ENCODE measurements at regions not wholly inside any gene's neighbourhood (a gene's known extent, or its start where the extent isn't known, plus 50 kb on each side); places are given as distances from the start of the nearest gene placed in this dataset.

DNA sequence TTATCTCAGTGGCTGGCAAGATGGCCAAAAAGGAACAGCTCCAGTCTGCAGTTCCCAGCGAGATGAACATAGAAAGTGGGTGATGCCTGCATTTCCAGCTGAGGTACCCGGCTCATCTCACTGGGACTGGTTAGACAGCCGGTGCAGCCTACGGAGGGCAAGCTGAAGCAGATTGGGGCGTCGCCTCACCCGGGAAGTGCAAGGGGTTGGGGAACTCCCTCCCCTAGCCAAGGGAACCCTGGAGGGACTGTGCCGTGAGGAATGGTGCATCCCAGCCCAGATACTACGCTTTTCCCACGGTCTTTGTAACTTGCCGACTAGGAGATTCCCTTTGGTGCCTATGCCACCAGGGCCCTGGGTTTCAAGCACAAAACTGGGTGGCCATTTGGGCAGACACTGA lies 324.7 kb downstream of the GJA1 start:
- no peak overlapping the region for H3K4me3 ChIP-seq (ENCODE audit: low read depth, low read length)

GRCh38 chr6:121760745-121761144 lies 325.3 kb downstream of the GJA1 start:
- Histone ChIP-seq H3K4me3 (ENCODE audit: low read depth, low read length) (no peak overlapping the region), H3K4me1 (no peaks in the 10 kb centered on the region), H3K36me3 (no peaks in the 10 kb centered on the region), H3K9me3 (no peaks in the 10 kb centered on the region; the same call in 1 of the 2 replicates), H3K27me3 (no peaks in the 10 kb centered on the region)
- no peak for TF ChIP-seq CTCF (IDR thresholded peaks at IDR 0.05; ENCODE audit: low read depth, low read length)
- no peak for DNase-seq

More for the DNA sequence above, 324.7 kb downstream of the GJA1 start:
- no peaks in the 10 kb centered on the region for H3K36me3 ChIP-seq
- TF ChIP-seq CTCF (IDR thresholded peaks at IDR 0.05; ENCODE audit: low read depth, low read length): no peak
- no peaks in the 10 kb centered on the region; the same call in 1 of the 2 replicates for H3K9me3 ChIP-seq
- H3K4me1 ChIP-seq: no peaks in the 10 kb centered on the region
- DNase-seq: no peak
- H3K27me3 ChIP-seq: no peaks in the 10 kb centered on the region

DNA sequence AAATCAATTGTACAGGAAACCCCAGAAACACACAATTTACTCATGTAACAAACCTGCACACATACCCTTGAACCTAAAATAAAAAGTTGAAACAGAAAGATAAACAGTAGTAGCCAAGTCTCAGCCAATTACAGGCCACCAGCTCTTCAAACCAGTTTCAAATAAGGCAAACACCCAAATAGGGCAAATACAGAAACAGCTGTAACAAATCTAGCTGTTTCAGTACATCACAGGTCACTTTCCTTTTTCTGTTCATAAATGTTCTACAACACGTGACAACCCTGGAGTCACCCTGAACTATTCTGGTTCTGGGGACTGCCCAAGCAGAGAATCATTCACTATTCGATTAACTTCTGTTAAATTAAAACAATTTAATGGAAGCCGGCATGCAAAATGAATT lies 329.0 kb downstream of the GJA1 start:
- H3K4me1 ChIP-seq: no peaks in the 10 kb centered on the region
- no peaks in the 10 kb centered on the region; the same call in 1 of the 2 replicates for H3K9me3 ChIP-seq
- no peak for DNase-seq
- no peaks in the 10 kb centered on the region for H3K36me3 ChIP-seq
- H3K4me3 ChIP-seq (ENCODE audit: low read depth, low read length): no peak overlapping the region
- TF ChIP-seq CTCF (IDR thresholded peaks at IDR 0.05; ENCODE audit: low read depth, low read length): no peak
- H3K27me3 ChIP-seq: no peaks in the 10 kb centered on the region

DNA sequence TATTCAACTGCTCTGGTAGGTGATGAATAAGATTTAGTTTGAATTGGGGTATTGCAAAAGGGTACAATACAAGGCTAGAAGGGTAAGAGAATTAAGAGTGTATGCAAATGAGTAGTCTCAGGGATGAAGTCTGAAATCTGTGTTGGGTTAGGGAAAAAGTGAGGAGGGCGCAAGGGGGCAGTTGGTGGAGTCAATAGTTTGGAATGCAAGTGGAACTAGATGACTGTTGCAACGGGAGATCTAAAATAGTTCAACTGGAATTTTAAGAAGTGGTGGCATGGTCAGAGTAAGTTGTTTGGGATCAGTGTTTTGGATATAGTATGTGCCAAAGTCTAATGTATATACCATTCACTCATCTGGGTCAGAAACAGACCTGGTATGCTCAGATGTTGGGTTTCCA lies 329.6 kb downstream of the GJA1 start:
- no peak for TF ChIP-seq CTCF (IDR thresholded peaks at IDR 0.05; ENCODE audit: low read depth, low read length)
- no peaks in the 10 kb centered on the region for H3K4me1 ChIP-seq
- no peaks in the 10 kb centered on the region; the same call in 1 of the 2 replicates for H3K9me3 ChIP-seq
- H3K27me3 ChIP-seq: no peaks in the 10 kb centered on the region
- no peak for DNase-seq
- no peaks in the 10 kb centered on the region for H3K36me3 ChIP-seq
- no peak overlapping the region for H3K4me3 ChIP-seq (ENCODE audit: low read depth, low read length)

DNA sequence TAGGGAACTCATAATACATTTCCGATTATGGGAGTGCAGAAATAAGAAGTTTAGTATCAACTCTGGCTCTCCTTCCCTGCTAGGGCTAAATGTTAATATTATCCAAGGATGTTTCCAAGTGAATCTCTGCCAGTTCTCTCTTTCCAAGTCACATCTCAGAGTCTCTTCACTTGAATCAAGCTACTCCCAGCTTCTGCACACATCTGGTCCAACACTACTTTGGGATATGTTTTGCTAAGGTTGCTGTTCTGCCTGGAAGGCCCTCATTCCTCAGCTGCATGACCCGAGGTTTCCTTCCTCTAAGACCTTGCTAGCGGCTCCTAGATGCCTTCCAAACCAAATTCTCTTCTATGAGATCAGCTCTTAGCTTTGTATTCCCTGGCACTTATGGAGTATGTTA lies 331.8 kb downstream of the GJA1 start:
- no peaks in the 10 kb centered on the region for H3K36me3 ChIP-seq
- DNase-seq: no peak
- H3K9me3 ChIP-seq: no peaks in the 10 kb centered on the region; the same call in 1 of the 2 replicates
- no peaks in the 10 kb centered on the region for H3K4me1 ChIP-seq
- TF ChIP-seq CTCF (IDR thresholded peaks at IDR 0.05; ENCODE audit: low read depth, low read length): no peak
- H3K27me3 ChIP-seq: no peaks in the 10 kb centered on the region
- no peak overlapping the region for H3K4me3 ChIP-seq (ENCODE audit: low read depth, low read length)

DNA sequence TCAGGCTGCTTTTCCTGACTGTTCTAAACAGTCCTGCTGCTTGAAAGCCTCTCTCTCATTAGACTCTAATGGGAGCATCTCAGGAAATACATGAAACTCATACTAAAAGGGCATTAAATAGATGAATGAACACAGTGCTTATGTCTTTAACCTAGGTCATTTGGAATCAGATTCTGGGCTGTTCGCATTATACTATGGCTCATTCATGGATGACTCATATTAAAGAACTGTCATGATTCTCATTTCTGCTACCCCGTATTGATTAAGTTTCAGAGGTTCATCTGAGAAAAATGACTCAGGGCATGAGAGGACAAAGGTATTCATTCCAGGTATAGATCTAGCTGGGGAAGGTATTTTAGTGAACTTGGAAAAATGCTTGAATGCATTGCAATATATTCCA lies 335.5 kb downstream of the GJA1 start:
- H3K9me3 ChIP-seq: no peaks in the 10 kb centered on the region
- no peaks in the 10 kb centered on the region for H3K4me1 ChIP-seq
- TF ChIP-seq CTCF (IDR thresholded peaks at IDR 0.05; ENCODE audit: low read depth, low read length): no peak
- no peak overlapping the region for H3K4me3 ChIP-seq (ENCODE audit: low read depth, low read length)
- no peaks in the 10 kb centered on the region for H3K27me3 ChIP-seq
- H3K36me3 ChIP-seq: no peaks in the 10 kb centered on the region
- DNase-seq: no peak

Measured in BE2C (cell line).